ENCODE measurements at regions not wholly inside any gene's neighbourhood (a gene's known extent, or its start where the extent isn't known, plus 50 kb on each side); places are given as distances from the start of the nearest gene placed in this dataset.
"Not testable (repeated sequence)": the region's sequence is repeated elsewhere in the genome, so short reads cannot be mapped to it uniquely, and the experiment has no call there.

GRCh38 chr14:89551955-89552354 lies 134.9 kb upstream of the FOXN3 start:
- no peak overlapping the region for H3K4me3 Mint-ChIP-seq
- no peaks in the 10 kb centered on the region for H3K9me3 Mint-ChIP-seq
- peaks cover 12% of the 10 kb centered on the region for H3K36me3 Mint-ChIP-seq (ENCODE audit: low read depth)
- H3K27me3 Mint-ChIP-seq: no peaks in the 10 kb centered on the region
- peaks cover 13% of the 10 kb centered on the region for H3K4me1 Mint-ChIP-seq (ENCODE audit: low read depth)
- intact Hi-C loops (cut with micrococcal nuclease): no loop called here
- no peak overlapping the region for H3K27ac Mint-ChIP-seq

- Mint-ChIP-seq H3K27me3 (no peaks in the 10 kb centered on the region), H3K27ac (peak overlapping the region; percentile 8), H3K9me3 (no peaks in the 10 kb centered on the region), H3K4me1 (ENCODE audit: low read depth) (peaks cover 13% of the 10 kb centered on the region), H3K4me3 (no peak overlapping the region), H3K36me3 (ENCODE audit: low read depth) (peaks cover 7% of the 10 kb centered on the region)
- intact Hi-C loops (cut with micrococcal nuclease): no loop called here
Measured at GRCh38 chr14:89551432-89551831, 134.4 kb upstream of the FOXN3 start.

DNA sequence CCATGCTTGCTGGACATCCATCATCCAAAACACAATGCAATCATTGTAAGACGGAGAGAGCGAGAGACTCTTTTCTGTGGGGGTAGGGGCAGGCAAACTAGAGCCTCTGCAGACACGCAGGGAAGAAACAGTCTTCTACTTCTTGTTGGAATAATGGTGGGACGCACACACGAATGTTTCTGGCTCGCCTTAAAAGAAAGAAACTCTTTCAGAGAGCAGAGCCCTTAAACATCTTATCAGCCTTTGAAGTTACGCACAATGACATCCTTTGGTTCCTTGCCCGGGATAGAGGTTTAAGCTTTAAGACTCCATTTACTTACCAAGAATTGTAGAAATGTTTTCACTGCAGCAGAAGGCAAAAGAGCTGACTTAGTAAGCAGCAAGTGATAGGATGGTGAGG lies 133.8 kb upstream of the FOXN3 start:
- H3K36me3 Mint-ChIP-seq (ENCODE audit: low read depth): peaks cover 6% of the 10 kb centered on the region
- no peaks in the 10 kb centered on the region for H3K9me3 Mint-ChIP-seq
- H3K4me3 Mint-ChIP-seq: no peak overlapping the region
- peaks cover 15% of the 10 kb centered on the region for H3K4me1 Mint-ChIP-seq (ENCODE audit: low read depth)
- no peak overlapping the region for H3K27ac Mint-ChIP-seq
- intact Hi-C loops (cut with micrococcal nuclease): no loop called here
- H3K27me3 Mint-ChIP-seq: no peaks in the 10 kb centered on the region

DNA sequence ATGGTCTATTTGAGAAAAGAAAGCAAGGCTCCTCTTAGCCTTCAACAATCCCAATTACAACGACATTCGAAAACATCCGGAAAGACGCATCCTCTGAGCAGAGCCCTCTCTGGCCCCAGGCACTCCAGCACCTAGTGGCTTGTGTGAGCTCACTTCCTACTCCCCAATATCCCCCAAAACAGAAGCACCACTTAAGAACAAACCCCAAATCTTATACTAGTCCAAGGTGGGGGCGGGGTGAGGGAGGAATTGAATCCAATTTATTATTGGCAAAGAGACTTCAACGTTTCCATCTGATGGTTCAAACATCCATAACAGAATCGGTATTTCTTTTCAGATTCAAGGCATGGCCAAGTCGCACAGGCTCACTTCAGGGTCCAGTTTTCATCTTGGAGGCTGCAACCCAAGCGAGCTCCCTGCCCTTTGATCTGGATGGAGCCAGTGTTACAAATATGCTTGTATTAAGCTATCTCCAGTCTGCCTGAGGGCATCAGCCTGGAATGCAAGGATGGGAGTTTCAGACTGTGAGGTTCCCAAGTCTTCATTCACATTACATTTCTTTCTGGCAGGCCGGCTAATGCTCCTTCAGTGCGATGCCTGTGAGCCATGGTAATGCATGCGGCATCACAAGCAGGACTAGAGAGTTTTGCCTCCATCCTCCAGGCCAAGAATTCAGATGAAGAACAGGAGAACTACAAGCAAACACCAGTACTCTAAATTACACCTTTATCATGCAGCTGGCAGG lies 132.5 kb upstream of the FOXN3 start:
- no peaks in the 10 kb centered on the region for H3K27me3 Mint-ChIP-seq
- H3K36me3 Mint-ChIP-seq (ENCODE audit: low read depth): peaks cover 6% of the 10 kb centered on the region
- no peaks in the 10 kb centered on the region for H3K9me3 Mint-ChIP-seq
- H3K4me3 Mint-ChIP-seq: no peak overlapping the region
- intact Hi-C loops (cut with micrococcal nuclease): no loop called here
- H3K27ac Mint-ChIP-seq: no peak overlapping the region
- H3K4me1 Mint-ChIP-seq (ENCODE audit: low read depth): peaks cover 25% of the 10 kb centered on the region

GRCh38 chr14:89547047-89547446 lies 130.0 kb upstream of the FOXN3 start:
- peaks cover 25% of the 10 kb centered on the region for H3K4me1 Mint-ChIP-seq (ENCODE audit: low read depth)
- H3K27ac Mint-ChIP-seq; H3K9me3 Mint-ChIP-seq; H3K36me3 Mint-ChIP-seq (ENCODE audit: low read depth); H3K27me3 Mint-ChIP-seq; intact Hi-C loops (cut with micrococcal nuclease); H3K4me3 Mint-ChIP-seq: not testable (repeated sequence)

GRCh38 chr14:89544636-89545301 lies 127.7 kb upstream of the FOXN3 start:
- Mint-ChIP-seq H3K4me1 (ENCODE audit: low read depth) (peaks cover 18% of the 10 kb centered on the region), H3K36me3 (ENCODE audit: low read depth) (peaks cover 2% of the 10 kb centered on the region), H3K9me3 (no peaks in the 10 kb centered on the region), H3K27me3 (no peaks in the 10 kb centered on the region), H3K27ac (no peak overlapping the region), H3K4me3 (no peak overlapping the region)
- intact Hi-C loops (cut with micrococcal nuclease): no loop called here

DNA sequence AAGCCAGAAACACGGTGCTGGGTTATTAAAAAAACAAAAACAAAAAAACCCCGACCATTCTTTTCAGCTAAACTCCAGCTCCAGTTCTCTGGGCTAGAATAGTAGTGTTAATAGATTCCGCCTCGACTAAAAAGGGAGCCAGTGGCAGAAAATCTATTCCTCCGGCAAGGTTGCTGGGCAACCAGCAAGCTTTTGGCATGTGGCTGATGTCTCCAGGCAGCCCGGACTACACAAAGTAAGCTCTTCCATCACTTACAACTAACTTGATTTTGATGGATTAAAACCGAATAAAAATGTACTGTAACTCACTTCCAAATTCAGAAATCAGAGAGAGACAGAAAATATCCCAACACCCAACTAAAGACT lies 126.4 kb upstream of the FOXN3 start:
- Mint-ChIP-seq H3K9me3 (no peaks in the 10 kb centered on the region), H3K36me3 (ENCODE audit: low read depth) (peaks cover 6% of the 10 kb centered on the region), H3K27ac (peak overlapping the region; percentile 31), H3K4me3 (no peak overlapping the region), H3K4me1 (ENCODE audit: low read depth) (peaks cover 22% of the 10 kb centered on the region), H3K27me3 (no peaks in the 10 kb centered on the region)
- intact Hi-C loops (cut with micrococcal nuclease): no loop called here

DNA sequence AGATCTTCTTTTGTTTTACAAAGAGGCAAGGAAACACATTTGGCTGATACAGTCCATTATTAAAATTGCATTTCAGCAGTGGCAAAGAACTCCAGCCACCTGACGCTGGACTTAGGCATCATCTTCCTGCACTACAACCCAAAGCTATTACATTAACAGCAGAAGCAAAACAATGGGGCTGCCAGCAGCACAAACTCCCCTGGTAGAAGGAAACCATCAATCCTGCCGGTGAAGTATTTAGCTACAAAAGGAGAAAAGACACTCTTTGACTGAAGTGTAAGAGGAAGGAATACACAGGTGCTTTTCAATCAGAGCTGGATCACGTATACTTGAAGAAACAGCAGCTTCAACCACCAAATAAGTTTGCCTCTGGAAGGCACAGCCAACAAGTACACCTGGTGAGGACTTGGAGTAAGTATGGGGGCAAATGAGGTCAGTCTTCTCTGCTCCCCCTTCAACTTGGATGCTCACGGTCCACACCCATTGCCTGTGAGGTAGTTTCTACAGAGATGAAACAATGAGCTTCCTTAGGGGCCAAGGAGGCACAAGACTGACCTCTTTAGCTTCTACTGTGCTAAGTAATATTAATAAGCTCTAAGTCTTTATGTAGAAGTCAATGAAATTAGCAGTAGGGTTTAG lies 125.9 kb upstream of the FOXN3 start:
- intact Hi-C loops (cut with micrococcal nuclease): no loop called here
- Mint-ChIP-seq H3K27ac (no peak overlapping the region), H3K4me3 (no peak overlapping the region), H3K36me3 (ENCODE audit: low read depth) (peaks cover 6% of the 10 kb centered on the region), H3K4me1 (ENCODE audit: low read depth) (peaks cover 22% of the 10 kb centered on the region), H3K9me3 (no peaks in the 10 kb centered on the region), H3K27me3 (no peaks in the 10 kb centered on the region)

DNA sequence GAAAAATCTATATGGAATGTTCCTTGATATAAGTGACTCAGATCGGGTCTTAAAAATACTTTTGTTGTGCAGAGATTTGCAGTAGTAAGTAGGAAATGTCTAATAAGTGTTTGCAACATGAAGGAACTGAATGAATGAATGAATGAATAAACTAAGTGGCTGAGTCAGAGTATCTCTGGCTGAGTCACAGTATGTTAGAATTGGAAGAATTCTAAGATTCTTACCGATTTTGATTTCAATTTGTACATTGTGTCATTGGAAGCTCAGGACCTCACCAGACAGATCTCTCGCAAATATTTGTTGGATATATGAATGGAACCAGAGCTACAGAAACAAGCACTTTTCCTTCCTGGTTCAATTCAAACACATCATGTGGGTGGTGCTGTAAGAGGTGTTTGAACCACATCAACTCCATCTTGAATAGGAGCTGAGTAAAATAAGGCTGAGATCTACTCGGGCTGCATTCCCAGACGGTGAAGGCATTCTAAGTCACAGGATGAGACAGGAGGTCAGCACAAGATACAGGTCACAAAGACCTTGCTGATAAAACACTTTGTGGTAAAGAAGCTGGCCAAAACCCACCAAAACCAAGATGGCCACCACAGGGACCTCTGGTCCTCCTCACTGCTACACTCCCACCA lies 123.9 kb upstream of the FOXN3 start:
- no peak overlapping the region for H3K4me3 Mint-ChIP-seq
- H3K4me1 Mint-ChIP-seq (ENCODE audit: low read depth): peaks cover 27% of the 10 kb centered on the region
- no peaks in the 10 kb centered on the region for H3K9me3 Mint-ChIP-seq
- no peaks in the 10 kb centered on the region for H3K27me3 Mint-ChIP-seq
- intact Hi-C loops (cut with micrococcal nuclease): no loop called here
- H3K36me3 Mint-ChIP-seq (ENCODE audit: low read depth): peaks cover 6% of the 10 kb centered on the region
- H3K27ac Mint-ChIP-seq: no peak overlapping the region

DNA sequence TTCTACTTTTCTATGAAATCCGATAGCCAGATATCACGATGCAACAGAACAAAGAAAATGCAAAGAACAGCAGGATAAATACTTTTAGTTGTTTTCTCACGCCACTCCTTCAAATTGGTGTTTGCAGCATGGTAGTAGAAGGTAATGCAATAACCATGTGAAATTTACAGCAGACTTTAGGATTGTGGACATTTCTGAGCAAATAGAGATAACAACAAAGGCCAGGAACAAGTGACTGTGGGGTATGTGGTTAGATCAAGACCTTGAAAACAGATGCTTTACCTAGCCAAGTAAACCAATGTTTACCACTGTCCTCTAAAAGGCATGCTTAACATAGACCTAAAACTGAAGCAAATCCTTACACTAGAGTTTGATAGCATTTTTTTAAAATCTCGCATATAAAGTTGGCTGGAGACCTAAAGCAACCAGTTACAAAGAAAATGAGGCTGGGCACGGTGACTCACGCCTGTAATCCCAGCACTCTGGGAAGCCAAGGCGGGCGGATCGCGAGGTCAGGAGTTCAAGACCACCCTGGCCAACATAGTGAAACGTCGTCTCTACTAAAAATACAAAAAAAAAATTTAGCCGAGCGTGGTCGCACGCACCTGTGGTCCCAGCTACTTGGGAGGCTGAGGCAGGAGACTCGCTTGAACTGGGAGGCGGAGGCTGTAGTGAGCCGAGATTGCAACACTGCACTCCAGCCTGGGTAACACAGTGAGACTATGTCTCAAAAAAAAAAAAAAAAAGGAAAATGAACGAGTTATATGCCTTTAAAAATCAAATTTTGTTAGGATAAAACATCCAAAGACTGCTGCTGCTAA lies 123.2 kb upstream of the FOXN3 start:
- Mint-ChIP-seq H3K27me3 (no peaks in the 10 kb centered on the region), H3K4me1 (ENCODE audit: low read depth) (peaks cover 26% of the 10 kb centered on the region), H3K9me3 (no peaks in the 10 kb centered on the region), H3K36me3 (ENCODE audit: low read depth) (peaks cover 6% of the 10 kb centered on the region), H3K4me3 (no peak overlapping the region), H3K27ac (no peak overlapping the region)
- intact Hi-C loops (cut with micrococcal nuclease): no loop called here

GRCh38 chr14:89537911-89538310 lies 120.9 kb upstream of the FOXN3 start:
- H3K4me1 Mint-ChIP-seq (ENCODE audit: low read depth): peaks cover 22% of the 10 kb centered on the region

GRCh38 chr14:89534902-89535685 lies 118.1 kb upstream of the FOXN3 start:
- peaks cover 9% of the 10 kb centered on the region for H3K36me3 Mint-ChIP-seq (ENCODE audit: low read depth)
- H3K27me3 Mint-ChIP-seq: no peaks in the 10 kb centered on the region
- H3K4me1 Mint-ChIP-seq (ENCODE audit: low read depth): peaks cover 23% of the 10 kb centered on the region
- no peak overlapping the region for H3K4me3 Mint-ChIP-seq
- no peak overlapping the region for H3K27ac Mint-ChIP-seq
- peaks cover 4% of the 10 kb centered on the region for H3K9me3 Mint-ChIP-seq
- intact Hi-C loops (cut with micrococcal nuclease): no loop called here

More at GRCh38 chr14:89537911-89538310, 120.9 kb upstream of the FOXN3 start:
- H3K27me3 Mint-ChIP-seq: no peaks in the 10 kb centered on the region
- intact Hi-C loops (cut with micrococcal nuclease): no loop called here
- H3K27ac Mint-ChIP-seq: no peak overlapping the region
- peaks cover 6% of the 10 kb centered on the region for H3K36me3 Mint-ChIP-seq (ENCODE audit: low read depth)
- H3K9me3 Mint-ChIP-seq: no peaks in the 10 kb centered on the region
- H3K4me3 Mint-ChIP-seq: no peak overlapping the region

- H3K4me1 Mint-ChIP-seq (ENCODE audit: low read depth): peaks cover 18% of the 10 kb centered on the region
- no peak overlapping the region for H3K27ac Mint-ChIP-seq
- H3K36me3 Mint-ChIP-seq (ENCODE audit: low read depth): peaks cover 5% of the 10 kb centered on the region
- H3K9me3 Mint-ChIP-seq: peaks cover 7% of the 10 kb centered on the region
- H3K27me3 Mint-ChIP-seq: no peaks in the 10 kb centered on the region
- H3K4me3 Mint-ChIP-seq: no peak overlapping the region
- intact Hi-C loops (cut with micrococcal nuclease): no loop called here
Measured at GRCh38 chr14:89533766-89534165, 116.7 kb upstream of the FOXN3 start.

Measured in dendritic cell treated with granulocyte-macrophage colony-stimulating factor and Interleukin-4, amounts not matched to agents 40 ng/mL and 50 ng/mL, for 4 days (primary cell).